ENCODE measurements at regions not wholly inside any gene's neighbourhood (a gene's known extent, or its start where the extent isn't known, plus 50 kb on each side); places are given as distances from the start of the nearest gene placed in this dataset.

DNA sequence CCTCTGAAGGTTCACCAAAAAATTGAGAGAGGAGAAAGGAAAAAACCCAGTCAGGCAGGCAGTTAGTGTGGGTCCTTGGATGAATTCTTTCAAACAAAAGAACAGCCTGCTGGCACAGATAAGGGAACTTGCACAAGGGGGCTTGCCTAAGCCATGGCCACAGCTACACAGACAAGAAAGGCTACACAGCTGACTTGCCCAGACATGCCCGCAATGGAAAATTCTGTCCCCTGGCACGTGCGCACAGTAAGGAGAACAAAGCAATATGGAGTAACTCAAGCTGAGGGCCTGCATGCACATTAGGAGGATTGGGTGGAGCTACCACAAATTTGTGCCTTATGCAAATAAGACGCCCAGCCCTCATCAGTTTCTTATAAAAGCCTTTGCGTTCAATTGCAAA lies 512.5 kb upstream of the HTR2C start (continued):
- TF ChIP-seq, protein P1, sequence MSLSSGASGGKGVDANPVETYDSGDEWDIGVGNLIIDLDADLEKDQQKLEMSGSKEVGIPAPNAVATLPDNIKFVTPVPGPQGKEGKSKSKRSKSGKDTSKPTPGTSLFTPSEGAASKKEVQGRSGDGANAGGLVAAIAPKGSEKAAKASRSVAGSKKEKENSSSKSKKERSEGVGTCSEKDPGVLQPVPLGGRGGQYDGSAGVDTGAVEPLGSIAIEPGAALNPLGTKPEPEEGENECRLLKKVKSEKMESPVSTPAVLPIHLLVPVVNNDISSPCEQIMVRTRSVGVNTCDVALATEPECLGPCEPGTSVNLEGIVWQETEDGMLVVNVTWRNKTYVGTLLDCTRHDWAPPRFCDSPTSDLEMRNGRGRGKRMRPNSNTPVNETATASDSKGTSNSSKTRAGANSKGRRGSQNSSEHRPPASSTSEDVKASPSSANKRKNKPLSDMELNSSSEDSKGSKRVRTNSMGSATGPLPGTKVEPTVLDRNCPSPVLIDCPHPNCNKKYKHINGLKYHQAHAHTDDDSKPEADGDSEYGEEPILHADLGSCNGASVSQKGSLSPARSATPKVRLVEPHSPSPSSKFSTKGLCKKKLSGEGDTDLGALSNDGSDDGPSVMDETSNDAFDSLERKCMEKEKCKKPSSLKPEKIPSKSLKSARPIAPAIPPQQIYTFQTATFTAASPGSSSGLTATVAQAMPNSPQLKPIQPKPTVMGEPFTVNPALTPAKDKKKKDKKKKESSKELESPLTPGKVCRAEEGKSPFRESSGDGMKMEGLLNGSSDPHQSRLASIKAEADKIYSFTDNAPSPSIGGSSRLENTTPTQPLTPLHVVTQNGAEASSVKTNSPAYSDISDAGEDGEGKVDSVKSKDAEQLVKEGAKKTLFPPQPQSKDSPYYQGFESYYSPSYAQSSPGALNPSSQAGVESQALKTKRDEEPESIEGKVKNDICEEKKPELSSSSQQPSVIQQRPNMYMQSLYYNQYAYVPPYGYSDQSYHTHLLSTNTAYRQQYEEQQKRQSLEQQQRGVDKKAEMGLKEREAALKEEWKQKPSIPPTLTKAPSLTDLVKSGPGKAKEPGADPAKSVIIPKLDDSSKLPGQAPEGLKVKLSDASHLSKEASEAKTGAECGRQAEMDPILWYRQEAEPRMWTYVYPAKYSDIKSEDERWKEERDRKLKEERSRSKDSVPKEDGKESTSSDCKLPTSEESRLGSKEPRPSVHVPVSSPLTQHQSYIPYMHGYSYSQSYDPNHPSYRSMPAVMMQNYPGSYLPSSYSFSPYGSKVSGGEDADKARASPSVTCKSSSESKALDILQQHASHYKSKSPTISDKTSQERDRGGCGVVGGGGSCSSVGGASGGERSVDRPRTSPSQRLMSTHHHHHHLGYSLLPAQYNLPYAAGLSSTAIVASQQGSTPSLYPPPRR (CRISPR knock-in tag; IDR thresholded peaks at IDR 0.05; ENCODE audit: borderline replicate concordance), result no peak
- peak; percentile 91 for TF ChIP-seq ZNF311 (CRISPR knock-in tag; IDR thresholded peaks at IDR 0.05)
- peak; percentile 75; the same call in 1 of the 2 replicates for TF ChIP-seq MECOM (CRISPR knock-in tag; IDR thresholded peaks at IDR 0.05)
- TF ChIP-seq, protein P2, sequence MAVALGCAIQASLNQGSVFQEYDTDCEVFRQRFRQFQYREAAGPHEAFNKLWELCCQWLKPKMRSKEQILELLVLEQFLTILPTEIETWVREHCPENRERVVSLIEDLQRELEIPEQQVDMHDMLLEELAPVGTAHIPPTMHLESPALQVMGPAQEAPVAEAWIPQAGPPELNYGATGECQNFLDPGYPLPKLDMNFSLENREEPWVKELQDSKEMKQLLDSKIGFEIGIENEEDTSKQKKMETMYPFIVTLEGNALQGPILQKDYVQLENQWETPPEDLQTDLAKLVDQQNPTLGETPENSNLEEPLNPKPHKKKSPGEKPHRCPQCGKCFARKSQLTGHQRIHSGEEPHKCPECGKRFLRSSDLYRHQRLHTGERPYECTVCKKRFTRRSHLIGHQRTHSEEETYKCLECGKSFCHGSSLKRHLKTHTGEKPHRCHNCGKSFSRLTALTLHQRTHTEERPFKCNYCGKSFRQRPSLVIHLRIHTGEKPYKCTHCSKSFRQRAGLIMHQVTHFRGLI (CRISPR knock-in tag; IDR thresholded peaks at IDR 0.05), result peak; percentile 90
- TF ChIP-seq GTF2A2 (tag; IDR thresholded peaks at IDR 0.05), result 0 out of 2 replicates have a peak, but pooled peaks have one; percentile 49
- peak in 1 of 2 experiments; percentile 24; a peak in 1 of 3 replicates for TF ChIP-seq CBX3 (IDR thresholded peaks at IDR 0.05; ENCODE audit: borderline replicate concordance in 1 of 2, low read length in 2 of 2)
- TF ChIP-seq NR4A1 (CRISPR knock-in tag; IDR thresholded peaks at IDR 0.05), result 0 out of 2 replicates have a peak, but pooled peaks have one; percentile 84
- TF ChIP-seq NR4A1 (tag; IDR thresholded peaks at IDR 0.05), result peak; percentile 98
- TF ChIP-seq MAZ (CRISPR knock-in tag; conservative IDR thresholded peaks at IDR 0.05 in 1 of 2, IDR thresholded peaks at IDR 0.05 in 1 of 2), result peak in 1 of 2 experiments; percentile 36; a peak in 1 of 4 replicates
- TF ChIP-seq, protein P3, sequence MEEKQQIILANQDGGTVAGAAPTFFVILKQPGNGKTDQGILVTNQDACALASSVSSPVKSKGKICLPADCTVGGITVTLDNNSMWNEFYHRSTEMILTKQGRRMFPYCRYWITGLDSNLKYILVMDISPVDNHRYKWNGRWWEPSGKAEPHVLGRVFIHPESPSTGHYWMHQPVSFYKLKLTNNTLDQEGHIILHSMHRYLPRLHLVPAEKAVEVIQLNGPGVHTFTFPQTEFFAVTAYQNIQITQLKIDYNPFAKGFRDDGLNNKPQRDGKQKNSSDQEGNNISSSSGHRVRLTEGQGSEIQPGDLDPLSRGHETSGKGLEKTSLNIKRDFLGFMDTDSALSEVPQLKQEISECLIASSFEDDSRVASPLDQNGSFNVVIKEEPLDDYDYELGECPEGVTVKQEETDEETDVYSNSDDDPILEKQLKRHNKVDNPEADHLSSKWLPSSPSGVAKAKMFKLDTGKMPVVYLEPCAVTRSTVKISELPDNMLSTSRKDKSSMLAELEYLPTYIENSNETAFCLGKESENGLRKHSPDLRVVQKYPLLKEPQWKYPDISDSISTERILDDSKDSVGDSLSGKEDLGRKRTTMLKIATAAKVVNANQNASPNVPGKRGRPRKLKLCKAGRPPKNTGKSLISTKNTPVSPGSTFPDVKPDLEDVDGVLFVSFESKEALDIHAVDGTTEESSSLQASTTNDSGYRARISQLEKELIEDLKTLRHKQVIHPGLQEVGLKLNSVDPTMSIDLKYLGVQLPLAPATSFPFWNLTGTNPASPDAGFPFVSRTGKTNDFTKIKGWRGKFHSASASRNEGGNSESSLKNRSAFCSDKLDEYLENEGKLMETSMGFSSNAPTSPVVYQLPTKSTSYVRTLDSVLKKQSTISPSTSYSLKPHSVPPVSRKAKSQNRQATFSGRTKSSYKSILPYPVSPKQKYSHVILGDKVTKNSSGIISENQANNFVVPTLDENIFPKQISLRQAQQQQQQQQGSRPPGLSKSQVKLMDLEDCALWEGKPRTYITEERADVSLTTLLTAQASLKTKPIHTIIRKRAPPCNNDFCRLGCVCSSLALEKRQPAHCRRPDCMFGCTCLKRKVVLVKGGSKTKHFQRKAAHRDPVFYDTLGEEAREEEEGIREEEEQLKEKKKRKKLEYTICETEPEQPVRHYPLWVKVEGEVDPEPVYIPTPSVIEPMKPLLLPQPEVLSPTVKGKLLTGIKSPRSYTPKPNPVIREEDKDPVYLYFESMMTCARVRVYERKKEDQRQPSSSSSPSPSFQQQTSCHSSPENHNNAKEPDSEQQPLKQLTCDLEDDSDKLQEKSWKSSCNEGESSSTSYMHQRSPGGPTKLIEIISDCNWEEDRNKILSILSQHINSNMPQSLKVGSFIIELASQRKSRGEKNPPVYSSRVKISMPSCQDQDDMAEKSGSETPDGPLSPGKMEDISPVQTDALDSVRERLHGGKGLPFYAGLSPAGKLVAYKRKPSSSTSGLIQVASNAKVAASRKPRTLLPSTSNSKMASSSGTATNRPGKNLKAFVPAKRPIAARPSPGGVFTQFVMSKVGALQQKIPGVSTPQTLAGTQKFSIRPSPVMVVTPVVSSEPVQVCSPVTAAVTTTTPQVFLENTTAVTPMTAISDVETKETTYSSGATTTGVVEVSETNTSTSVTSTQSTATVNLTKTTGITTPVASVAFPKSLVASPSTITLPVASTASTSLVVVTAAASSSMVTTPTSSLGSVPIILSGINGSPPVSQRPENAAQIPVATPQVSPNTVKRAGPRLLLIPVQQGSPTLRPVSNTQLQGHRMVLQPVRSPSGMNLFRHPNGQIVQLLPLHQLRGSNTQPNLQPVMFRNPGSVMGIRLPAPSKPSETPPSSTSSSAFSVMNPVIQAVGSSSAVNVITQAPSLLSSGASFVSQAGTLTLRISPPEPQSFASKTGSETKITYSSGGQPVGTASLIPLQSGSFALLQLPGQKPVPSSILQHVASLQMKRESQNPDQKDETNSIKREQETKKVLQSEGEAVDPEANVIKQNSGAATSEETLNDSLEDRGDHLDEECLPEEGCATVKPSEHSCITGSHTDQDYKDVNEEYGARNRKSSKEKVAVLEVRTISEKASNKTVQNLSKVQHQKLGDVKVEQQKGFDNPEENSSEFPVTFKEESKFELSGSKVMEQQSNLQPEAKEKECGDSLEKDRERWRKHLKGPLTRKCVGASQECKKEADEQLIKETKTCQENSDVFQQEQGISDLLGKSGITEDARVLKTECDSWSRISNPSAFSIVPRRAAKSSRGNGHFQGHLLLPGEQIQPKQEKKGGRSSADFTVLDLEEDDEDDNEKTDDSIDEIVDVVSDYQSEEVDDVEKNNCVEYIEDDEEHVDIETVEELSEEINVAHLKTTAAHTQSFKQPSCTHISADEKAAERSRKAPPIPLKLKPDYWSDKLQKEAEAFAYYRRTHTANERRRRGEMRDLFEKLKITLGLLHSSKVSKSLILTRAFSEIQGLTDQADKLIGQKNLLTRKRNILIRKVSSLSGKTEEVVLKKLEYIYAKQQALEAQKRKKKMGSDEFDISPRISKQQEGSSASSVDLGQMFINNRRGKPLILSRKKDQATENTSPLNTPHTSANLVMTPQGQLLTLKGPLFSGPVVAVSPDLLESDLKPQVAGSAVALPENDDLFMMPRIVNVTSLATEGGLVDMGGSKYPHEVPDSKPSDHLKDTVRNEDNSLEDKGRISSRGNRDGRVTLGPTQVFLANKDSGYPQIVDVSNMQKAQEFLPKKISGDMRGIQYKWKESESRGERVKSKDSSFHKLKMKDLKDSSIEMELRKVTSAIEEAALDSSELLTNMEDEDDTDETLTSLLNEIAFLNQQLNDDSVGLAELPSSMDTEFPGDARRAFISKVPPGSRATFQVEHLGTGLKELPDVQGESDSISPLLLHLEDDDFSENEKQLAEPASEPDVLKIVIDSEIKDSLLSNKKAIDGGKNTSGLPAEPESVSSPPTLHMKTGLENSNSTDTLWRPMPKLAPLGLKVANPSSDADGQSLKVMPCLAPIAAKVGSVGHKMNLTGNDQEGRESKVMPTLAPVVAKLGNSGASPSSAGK (IDR thresholded peaks at IDR 0.05), result peak; percentile 28; the same call in 1 of the 2 replicates

Data from K562 (cell line).